ENCODE measurements at regions not wholly inside any gene's neighbourhood (a gene's known extent, or its start where the extent isn't known, plus 50 kb on each side); places are given as distances from the start of the nearest gene placed in this dataset.
"Not testable (repeated sequence)": the region's sequence is repeated elsewhere in the genome, so short reads cannot be mapped to it uniquely, and the experiment has no call there.

GRCh38 chr2:95765925-95766910 is 174.4 kb downstream of the TRIM43 start:
- not testable (repeated sequence) for DNase-seq (ENCODE audit: low spot score)

DNA sequence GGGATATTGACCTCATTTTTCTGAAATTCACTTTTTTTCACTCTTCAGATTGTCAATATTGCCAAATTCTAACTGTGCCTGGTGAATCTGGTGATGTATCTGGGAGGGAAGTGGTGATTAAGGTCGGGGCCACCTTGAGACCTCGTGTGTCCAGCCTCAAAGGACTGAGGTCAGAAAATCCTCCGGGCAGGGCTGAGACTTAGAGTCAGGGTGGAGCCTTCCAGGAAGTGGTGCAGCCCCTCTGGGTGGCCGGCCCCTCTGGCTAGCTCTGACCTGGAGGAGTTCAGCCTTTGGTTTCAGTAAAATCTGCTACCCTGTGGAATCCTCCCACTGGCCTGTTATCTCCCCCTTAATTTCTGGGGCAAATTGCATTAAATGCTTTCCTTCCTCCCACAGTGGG is 175.7 kb downstream of the TRIM43 start:
- not testable (repeated sequence) for DNase-seq (ENCODE audit: low spot score)

- DNase-seq (ENCODE audit: low spot score) = not testable (repeated sequence)
Measured at GRCh38 chr2:95767950-95768349, 176.1 kb downstream of the TRIM43 start.

DNA sequence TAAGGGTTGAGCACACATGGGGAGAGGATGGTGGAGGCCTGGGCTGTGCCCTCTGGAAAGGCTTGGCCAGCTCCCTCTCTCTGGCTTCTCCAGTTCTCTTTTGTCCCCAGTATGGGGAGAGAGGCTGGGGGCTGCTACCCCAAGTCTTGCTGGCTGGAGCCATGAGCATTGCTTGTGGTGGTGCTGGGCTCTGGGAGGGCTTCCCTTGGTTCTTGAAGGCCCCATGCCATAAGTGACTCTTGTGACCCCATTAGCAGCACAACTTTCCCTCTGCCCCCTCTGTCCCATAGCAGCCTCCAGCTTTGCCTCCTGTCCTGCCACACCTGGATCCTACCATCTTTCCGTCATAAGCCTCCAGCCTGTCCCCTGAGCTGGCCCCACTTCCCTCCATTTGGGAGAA is 177.5 kb downstream of the TRIM43 start:
- not testable (repeated sequence) for DNase-seq (ENCODE audit: low spot score)

DNA sequence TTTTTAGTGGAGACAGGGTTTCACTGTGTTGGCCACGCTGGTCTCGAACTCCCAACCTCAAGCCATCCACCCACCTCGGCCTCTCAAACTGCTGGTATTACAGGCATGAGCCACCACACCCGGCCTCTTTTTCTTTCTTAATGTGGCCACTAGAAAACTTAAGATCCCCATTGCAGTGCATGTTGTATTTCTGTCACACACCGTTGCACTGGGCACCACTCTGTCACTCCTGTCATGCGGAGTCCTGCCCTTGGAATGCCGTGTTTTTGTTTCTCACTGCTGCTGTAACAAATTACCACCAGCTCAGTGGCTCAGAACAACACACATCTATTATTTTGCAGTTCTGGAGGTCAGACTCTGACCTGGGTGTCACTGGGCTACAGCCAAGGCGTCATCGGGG is 178.9 kb downstream of the TRIM43 start:
- not testable (repeated sequence) for DNase-seq (ENCODE audit: low spot score)

DNA sequence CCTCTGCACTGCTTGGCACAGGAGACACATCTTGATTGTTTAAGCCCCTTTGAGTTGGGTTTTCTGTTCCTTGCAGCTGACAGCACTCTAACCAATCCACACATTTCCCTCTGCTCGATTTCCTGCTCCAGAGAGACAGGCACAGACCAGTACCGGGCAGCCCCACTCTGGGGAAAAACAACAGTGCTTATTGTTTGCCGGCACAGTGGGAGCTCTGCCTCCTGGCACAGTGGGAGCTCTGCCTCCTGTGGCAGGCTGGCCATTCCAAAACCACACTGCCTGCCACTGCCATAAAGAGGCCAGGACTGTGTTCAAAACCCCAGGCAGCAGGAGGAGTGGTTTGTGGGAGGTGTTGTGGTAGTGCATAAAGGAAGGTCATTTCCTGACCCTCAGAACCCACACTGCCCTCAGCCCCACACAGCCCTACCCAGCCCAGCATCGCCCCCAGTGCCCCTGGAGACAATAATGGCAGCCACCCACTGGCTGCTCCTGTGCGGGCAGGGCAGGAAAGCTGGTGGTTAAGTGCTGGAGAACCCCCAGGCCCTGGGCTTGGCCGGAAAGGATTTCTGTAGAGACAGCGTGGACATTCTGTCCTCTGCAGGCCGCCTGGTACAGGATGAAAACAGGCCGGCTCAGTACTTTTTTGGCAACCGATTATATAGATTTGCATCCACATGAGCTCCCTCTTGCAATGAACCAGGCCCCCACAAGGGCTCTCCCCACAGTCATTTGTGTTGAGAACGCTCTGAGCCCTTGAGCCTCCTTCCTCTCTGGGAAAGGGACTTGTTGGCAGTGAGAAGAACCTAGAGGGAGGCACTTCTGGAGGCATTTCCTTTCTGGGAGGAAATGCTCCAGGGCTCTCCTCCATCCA is 182.8 kb downstream of the TRIM43 start:
- not testable (repeated sequence) for DNase-seq (ENCODE audit: low spot score)

DNA sequence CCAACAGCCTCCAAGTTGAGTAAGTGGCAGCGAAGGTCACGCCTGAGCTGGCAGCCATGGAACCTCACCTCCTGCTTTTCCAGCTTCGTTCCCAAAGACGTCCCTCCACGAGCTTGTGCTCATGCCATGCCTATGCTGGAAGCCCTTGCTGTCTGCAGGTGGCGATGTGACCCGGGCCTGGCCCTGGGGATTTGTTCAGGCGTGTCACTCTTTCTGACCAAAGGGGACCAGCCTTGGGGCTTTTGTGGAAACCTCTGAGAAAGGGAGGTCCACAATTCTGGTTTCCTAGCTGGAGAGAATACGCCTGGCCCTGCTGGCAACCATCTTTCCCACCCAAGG is 183.4 kb downstream of the TRIM43 start:
- not testable (repeated sequence) for DNase-seq (ENCODE audit: low spot score)

Data from H4 (cell line).